ENCODE measurements at regions not wholly inside any gene's neighbourhood (a gene's known extent, or its start where the extent isn't known, plus 50 kb on each side); places are given as distances from the start of the nearest gene placed in this dataset.

GRCh38 chr5:66340786-66341185, 196.7 kb downstream of the SREK1 start:
- Histone ChIP-seq H3K27ac (ENCODE audit: insufficient read length, low read depth, low read length) (no peak overlapping the region), H3K56ac (ENCODE audit: insufficient read length, low read depth, low read length) (no peak overlapping the region), H3K4me1 (ENCODE audit: insufficient read depth, low read length) (peaks cover 3% of the 10 kb centered on the region; the same call in 1 of the 2 replicates), H2BK20ac (ENCODE audit: low read depth, low read length, poor library complexity, severe bottlenecking) (no peak overlapping the region), H3K27me3 (ENCODE audit: insufficient read depth, low read length) (no peaks in the 10 kb centered on the region), H2BK120ac (ENCODE audit: low read depth, low read length, poor library complexity, severe bottlenecking) (no peak overlapping the region), H3K9ac (ENCODE audit: extremely low read depth, insufficient read length, low read length) (no peak overlapping the region), H2BK12ac (ENCODE audit: insufficient read length, low read depth, low read length) (no peak overlapping the region), H2AFZ (ENCODE audit: low read length) (no peak overlapping the region), H3T11ph (ENCODE audit: low read length) (no peak overlapping the region), H2AK5ac (ENCODE audit: insufficient read length, low read length) (no peak overlapping the region), H3K79me2 (ENCODE audit: insufficient read depth, low read length) (no peaks in the 10 kb centered on the region), H3K4ac (ENCODE audit: low read depth, low read length) (no peak overlapping the region), H3K23me2 (ENCODE audit: insufficient read length, low read depth, low read length, poor library complexity, severe bottlenecking) (no peaks in the 10 kb centered on the region), H4K5ac (ENCODE audit: insufficient read length, low read depth, low read length) (no peak overlapping the region), H3K18ac (ENCODE audit: insufficient read length, low read depth, low read length) (no peak overlapping the region), H3K9me3 (ENCODE audit: control insufficient read depth, low read depth, low read length) (no peaks in the 10 kb centered on the region), H4K91ac (ENCODE audit: insufficient read length, low read depth, low read length) (no peak overlapping the region), H4K8ac (replicated peaks; ENCODE audit: insufficient read length, low read depth, low read length) (no peak overlapping the region), H2BK15ac (ENCODE audit: low read depth, low read length) (no peak overlapping the region), H3K79me1 (ENCODE audit: insufficient read depth, low read depth, low read length, poor library complexity, severe bottlenecking) (no peaks in the 10 kb centered on the region), H3K14ac (ENCODE audit: insufficient read depth, low read length) (no peak overlapping the region), H4K20me1 (ENCODE audit: control insufficient read depth, insufficient read depth, insufficient read length) (no peaks in the 10 kb centered on the region), H3K4me2 (ENCODE audit: insufficient read depth, insufficient read length, low read length) (no peak overlapping the region), H3K23ac (ENCODE audit: insufficient read length, low read depth, low read length) (no peak overlapping the region), H2BK5ac (ENCODE audit: insufficient read length, low read length) (no peak overlapping the region)
- H3K4me3 Mint-ChIP-seq, result no peak overlapping the region
- H3K9me3 Mint-ChIP-seq, result peaks cover 0 to 3% of the 10 kb centered on the region in 2 experiments; a peak in 2 of 5 replicates
- no CpG with 5 or more reads among the region's 1 CpG for WGBS (ENCODE audit: extremely low coverage, insufficient read length, low lambda C conversion rate)
- DNase-seq, result no peak
- no peaks in the 10 kb centered on the region; the same call in none of the 2 replicates for H3K27me3 Mint-ChIP-seq (ENCODE audit: low read depth)
- H3K4me1 Mint-ChIP-seq, result peaks cover 17 to 23% of the 10 kb centered on the region in 2 experiments
- TF ChIP-seq CTCF (conservative IDR thresholded peaks at IDR 0.05), result no peak
- H3K36me3 Mint-ChIP-seq (ENCODE audit: insufficient read depth in 1 of 3, low read depth in 3 of 3), result peaks cover 0 to 4% (median 0%) of the 10 kb centered on the region in 3 experiments; a peak in 1 of 7 replicates
- H3K27ac Mint-ChIP-seq, result no peak overlapping the region

Data from H9 (cell line).